Right lobe of liver (tissue), 6 donors: ENCODE measurements at regions not wholly inside any gene's neighbourhood (a gene's known extent, or its start where the extent isn't known, plus 50 kb on each side); places are given as distances from the start of the nearest gene placed in this dataset.

Experiments used
- ATAC-seq, 4 donors: fragments of 200-7000 bp; cut with Tn5 transposase; one replicate each; pipeline ENCODE4 v1.9.1; 2020; ENCODE audit warnings: mild to moderate bottlenecking in 4 of 4, moderate library complexity in 4 of 4
- DNase-seq, 3 donors: peaks; one replicate each; pipeline ENCODE4 v3.0.0-alpha.2; 2020
- H3K27ac ChIP-seq, 3 donors: fragments of 200-600 bp; one replicate each; pipeline ENCODE4 v1.8.0; 2022
- H3K27me3 ChIP-seq, 2 donors: fragments of 200-600 bp; one replicate each; pipeline ENCODE4 v1.8.0; 2022
- H3K36me3 ChIP-seq, 4 donors: fragments of 200-600 bp; sonication (generic) in 1 of 4; one replicate each; pipeline versions ENCODE4 v1.5.1 to v1.8.0; 2017 to 2022; ENCODE audit warnings: control low read depth in 1 of 4
- H3K4me1 ChIP-seq, 4 donors: fragments of 200-600 bp; sonication (generic) in 1 of 4; one replicate each; pipeline versions ENCODE4 v1.5.1 to v1.8.0; 2017 to 2022; ENCODE audit warnings: control low read depth in 1 of 4
- H3K4me3 ChIP-seq, 3 donors: fragments of 200-600 bp; one replicate each; pipeline ENCODE4 v1.8.0; 2022
- H3K9me3 ChIP-seq, 4 donors: fragments of 200-600 bp; sonication (generic) in 1 of 4; one replicate each; pipeline versions ENCODE4 v1.5.1 to v1.8.0; 2017 to 2022; ENCODE audit warnings: control low read depth in 1 of 4
- CTCF ChIP-seq, 4 donors: fragments of 200-600 bp in 3 of 4; fragments of 450-650 bp in 1 of 4; IDR thresholded peaks; one replicate each; pipeline versions ENCODE4 v1.5.1 to v1.8.0; 2016 to 2022; ENCODE audit warnings: antibody characterized with exemption in 4 of 4, mild to moderate bottlenecking in 2 of 4
- POLR2A ChIP-seq: fragments of 450-650 bp; IDR thresholded peaks from one replicate; pipeline ENCODE4 v1.6.1; 2017; ENCODE audit warnings: antibody characterized with exemption, mild to moderate bottlenecking
- WGBS: methylation state at CpG from one replicate; pipeline ENCODE4 v1.1.6; 2018; ENCODE audit warnings: low coverage, low lambda C conversion rate; ENCODE audit not compliant: insufficient coverage; ENCODE audit errors: missing lambda C conversion rate; 5-methylcytosine and 5-hydroxymethylcytosine counted together
- intact Hi-C, 2 donors: fragments of 100-400 bp; cut with DNase I; formaldehyde crosslinking; loops; one replicate each; pipeline versions ENCODE4 v1.11.2 to v1.14.1; 2022
- donor health status: DM: no; HTN: yes; CAD: no.
- donor health status: DM: no; HTN: no; CAD: no.
- donor health status: DM: no; HTN: no; CAD: no.
- donor health status: DM: no; HTN: yes; CAD: no.
- donor health status: DM: no; HTN: yes; CAD: no.

DNA sequence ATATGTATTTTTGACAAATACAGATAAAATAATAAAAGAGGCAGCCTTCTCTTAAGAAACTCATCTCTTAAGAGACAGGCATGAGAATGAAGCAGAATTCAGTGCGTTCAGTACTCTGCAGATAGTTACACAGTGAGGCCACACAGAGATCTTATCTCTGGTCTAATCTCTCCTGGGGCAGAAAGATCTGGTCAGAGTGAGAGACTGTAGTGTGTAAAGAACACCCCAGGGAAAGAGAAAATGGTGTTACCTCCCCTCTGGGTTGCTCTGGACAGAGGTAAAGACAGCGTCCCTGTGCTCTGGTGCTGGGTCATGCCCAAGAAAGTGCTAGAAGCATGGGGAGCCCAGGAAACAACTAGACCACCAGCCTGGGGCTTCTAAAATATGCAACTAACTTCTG lies 216.3 kb downstream of the SIPA1L2 start:
- intact Hi-C loops: no loop called here
- Histone ChIP-seq H3K4me1 (no peaks in the 10 kb centered on the region), H3K27me3 (no peaks in the 10 kb centered on the region), H3K4me3 (no peak overlapping the region), H3K27ac (no peak overlapping the region), H3K36me3 (no peaks in the 10 kb centered on the region), H3K9me3 (no peaks in the 10 kb centered on the region)
- DNase-seq (no peak), ATAC-seq (no peak)
- no peak for TF ChIP-seq CTCF (IDR thresholded peaks at IDR 0.05)
- TF ChIP-seq POLR2A: no peak
- WGBS: 73% methylated on average over 1 of the region's 2 CpGs

GRCh38 chr1:232409584-232409983 lies 220.3 kb downstream of the SIPA1L2 start:
- ATAC-seq (no peak), DNase-seq (no peak)
- Histone ChIP-seq H3K4me1 (no peaks in the 10 kb centered on the region), H3K36me3 (no peaks in the 10 kb centered on the region), H3K4me3 (no peak overlapping the region), H3K9me3 (no peaks in the 10 kb centered on the region), H3K27me3 (no peaks in the 10 kb centered on the region), H3K27ac (no peak overlapping the region)
- intact Hi-C loops: no loop called here
- no peak for TF ChIP-seq POLR2A
- no peak for TF ChIP-seq CTCF (IDR thresholded peaks at IDR 0.05)

- Histone ChIP-seq H3K4me3 (no peak overlapping the region), H3K4me1 (no peaks in the 10 kb centered on the region), H3K36me3 (peaks cover 0 to 7% (median 3%) of the 10 kb centered on the region in 4 donors), H3K27ac (no peak overlapping the region), H3K9me3 (no peaks in the 10 kb centered on the region), H3K27me3 (no peaks in the 10 kb centered on the region)
- intact Hi-C loops: no loop called here
- DNase-seq: no peak
- ATAC-seq: no peak
- no peak for TF ChIP-seq CTCF (IDR thresholded peaks at IDR 0.05)
These were observed 222.8 kb downstream of the SIPA1L2 start for GRCh38 chr1:232407120-232407519.

DNA sequence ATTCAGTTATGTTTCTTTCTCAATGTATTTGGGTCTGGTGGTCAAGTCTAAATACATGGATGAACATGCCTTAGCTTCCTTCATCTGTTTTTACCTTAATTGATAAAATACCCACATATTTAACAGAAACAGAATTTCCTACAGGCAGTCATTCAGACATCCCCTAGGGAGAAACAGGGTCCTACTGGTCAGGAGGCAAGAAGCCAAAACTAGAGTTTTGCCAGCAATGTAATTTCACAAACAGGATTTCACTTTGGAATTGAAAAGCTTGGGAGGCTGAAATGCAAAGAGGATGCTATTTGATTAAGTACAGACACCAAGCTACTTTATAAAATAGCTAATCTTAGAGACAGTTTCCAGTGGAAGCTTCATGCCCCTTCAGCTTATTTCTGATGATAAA lies 224.2 kb downstream of the SIPA1L2 start:
- no peak overlapping the region for H3K27ac ChIP-seq
- peaks cover 0 to 11% (median 7%) of the 10 kb centered on the region in 4 donors for H3K36me3 ChIP-seq
- intact Hi-C loops: no loop called here
- no peak overlapping the region for H3K4me3 ChIP-seq
- no peaks in the 10 kb centered on the region for H3K4me1 ChIP-seq
- no peaks in the 10 kb centered on the region for H3K9me3 ChIP-seq
- ATAC-seq (no peak), DNase-seq (no peak)
- no peaks in the 10 kb centered on the region for H3K27me3 ChIP-seq
- TF ChIP-seq CTCF (IDR thresholded peaks at IDR 0.05) (no peak), POLR2A (no peak)

DNA sequence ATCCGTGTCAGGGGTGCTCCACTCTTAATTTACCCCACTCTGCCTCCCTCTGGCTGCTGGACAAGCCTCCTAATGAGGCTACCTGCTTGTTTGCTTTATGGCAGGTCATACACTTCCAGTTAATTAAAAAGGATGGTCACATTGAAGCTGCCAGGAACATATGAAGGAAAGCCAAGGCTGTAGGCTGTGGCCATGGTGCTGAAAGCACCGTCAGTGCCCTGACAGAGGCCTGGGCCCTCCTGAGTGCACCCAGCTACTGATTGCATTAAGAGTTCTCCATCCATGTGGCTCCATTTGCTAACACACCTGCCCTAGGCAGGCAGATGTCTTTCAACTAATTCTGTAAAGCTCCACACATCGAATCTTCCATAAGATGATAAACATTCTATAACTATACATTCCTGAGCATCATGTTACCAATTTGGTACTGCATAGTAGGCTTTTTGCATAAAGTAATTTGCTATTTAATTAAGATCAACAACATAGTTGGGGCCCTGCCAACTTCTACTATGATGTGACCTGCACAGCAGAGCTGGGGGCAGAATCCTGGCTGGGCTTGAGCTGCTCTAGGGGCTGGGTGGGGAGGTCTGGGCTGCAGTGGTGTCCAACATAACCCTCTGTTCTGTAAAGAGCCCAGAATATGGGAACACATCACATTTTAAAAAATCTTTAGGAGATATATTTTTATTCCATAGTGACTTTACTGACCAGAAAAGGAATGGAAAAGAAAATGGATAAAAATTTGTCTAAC lies 224.8 kb downstream of the SIPA1L2 start:
- no peaks in the 10 kb centered on the region for H3K27me3 ChIP-seq
- no peak overlapping the region for H3K27ac ChIP-seq
- no peak overlapping the region for H3K4me3 ChIP-seq
- H3K4me1 ChIP-seq: no peaks in the 10 kb centered on the region
- DNase-seq (no peak), ATAC-seq (no peak)
- intact Hi-C loops: no loop called here
- no peaks in the 10 kb centered on the region for H3K9me3 ChIP-seq
- TF ChIP-seq CTCF (IDR thresholded peaks at IDR 0.05) (no peak), POLR2A (no peak)
- WGBS: 63% methylated on average over 1 of the region's 3 CpGs
- H3K36me3 ChIP-seq: peaks cover 0 to 11% (median 7%) of the 10 kb centered on the region in 4 donors
